Kidney epithelial cell (primary cell): ENCODE measurements at regions not wholly inside any gene's neighbourhood (a gene's known extent, or its start where the extent isn't known, plus 50 kb on each side); places are given as distances from the start of the nearest gene placed in this dataset.

ENCODE experiments used
- DNase-seq: peaks from one replicate; pipeline ENCODE4 v3.0.0-alpha.2; 2010; ENCODE audit warnings: low read depth
- H3K27me3 ChIP-seq: 2 replicates; pipeline ENCODE4 v1.6.0; 2011; ENCODE audit warnings: low read length; ENCODE audit not compliant: control insufficient read depth, insufficient read depth
- H3K36me3 ChIP-seq: 2 replicates; pipeline ENCODE4 v1.5.1; 2011; ENCODE audit warnings: low read length; ENCODE audit not compliant: control insufficient read depth, insufficient read depth
- H3K4me3 ChIP-seq: 2 replicates; pipeline ENCODE4 v1.5.1; 2011; ENCODE audit warnings: low read depth, mild to moderate bottlenecking, control low read depth, low read length
- TF ChIP-seq, protein P1 (sequence below): IDR thresholded peaks from 2 replicates; pipeline ENCODE4 v1.5.1; 2011; ENCODE audit warnings: mild to moderate bottlenecking, moderate library complexity, low read length, control low read depth, inconsistent platforms; ENCODE audit not compliant: insufficient read depth, poor library complexity, severe bottlenecking

DNA sequence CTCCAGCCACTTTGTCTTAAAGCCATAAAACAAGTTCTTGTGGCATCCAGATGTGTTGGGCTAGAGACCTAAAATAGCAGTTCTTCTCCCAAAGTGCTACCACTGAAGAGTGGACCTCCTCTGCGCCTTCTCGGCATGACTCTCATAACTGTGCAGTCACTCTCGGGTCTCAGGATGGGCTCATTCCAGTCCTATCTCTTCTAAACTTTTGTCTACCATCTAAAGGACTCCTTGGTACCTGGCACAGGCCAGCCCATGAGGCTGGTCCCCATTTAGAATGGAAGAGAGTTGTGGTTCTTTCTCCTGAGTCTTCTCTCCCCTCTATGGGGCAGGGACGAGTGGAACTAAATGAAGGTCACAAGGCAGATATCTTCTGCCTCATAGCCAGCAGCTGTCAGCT, 272.0 kb upstream of the TMTC4 start:
- no peak for DNase-seq
- Histone ChIP-seq H3K27me3 (no peaks in the 10 kb centered on the region), H3K36me3 (no peaks in the 10 kb centered on the region), H3K4me3 (no peak overlapping the region)
- TF ChIP-seq, protein P1, sequence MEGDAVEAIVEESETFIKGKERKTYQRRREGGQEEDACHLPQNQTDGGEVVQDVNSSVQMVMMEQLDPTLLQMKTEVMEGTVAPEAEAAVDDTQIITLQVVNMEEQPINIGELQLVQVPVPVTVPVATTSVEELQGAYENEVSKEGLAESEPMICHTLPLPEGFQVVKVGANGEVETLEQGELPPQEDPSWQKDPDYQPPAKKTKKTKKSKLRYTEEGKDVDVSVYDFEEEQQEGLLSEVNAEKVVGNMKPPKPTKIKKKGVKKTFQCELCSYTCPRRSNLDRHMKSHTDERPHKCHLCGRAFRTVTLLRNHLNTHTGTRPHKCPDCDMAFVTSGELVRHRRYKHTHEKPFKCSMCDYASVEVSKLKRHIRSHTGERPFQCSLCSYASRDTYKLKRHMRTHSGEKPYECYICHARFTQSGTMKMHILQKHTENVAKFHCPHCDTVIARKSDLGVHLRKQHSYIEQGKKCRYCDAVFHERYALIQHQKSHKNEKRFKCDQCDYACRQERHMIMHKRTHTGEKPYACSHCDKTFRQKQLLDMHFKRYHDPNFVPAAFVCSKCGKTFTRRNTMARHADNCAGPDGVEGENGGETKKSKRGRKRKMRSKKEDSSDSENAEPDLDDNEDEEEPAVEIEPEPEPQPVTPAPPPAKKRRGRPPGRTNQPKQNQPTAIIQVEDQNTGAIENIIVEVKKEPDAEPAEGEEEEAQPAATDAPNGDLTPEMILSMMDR = no peak

DNA sequence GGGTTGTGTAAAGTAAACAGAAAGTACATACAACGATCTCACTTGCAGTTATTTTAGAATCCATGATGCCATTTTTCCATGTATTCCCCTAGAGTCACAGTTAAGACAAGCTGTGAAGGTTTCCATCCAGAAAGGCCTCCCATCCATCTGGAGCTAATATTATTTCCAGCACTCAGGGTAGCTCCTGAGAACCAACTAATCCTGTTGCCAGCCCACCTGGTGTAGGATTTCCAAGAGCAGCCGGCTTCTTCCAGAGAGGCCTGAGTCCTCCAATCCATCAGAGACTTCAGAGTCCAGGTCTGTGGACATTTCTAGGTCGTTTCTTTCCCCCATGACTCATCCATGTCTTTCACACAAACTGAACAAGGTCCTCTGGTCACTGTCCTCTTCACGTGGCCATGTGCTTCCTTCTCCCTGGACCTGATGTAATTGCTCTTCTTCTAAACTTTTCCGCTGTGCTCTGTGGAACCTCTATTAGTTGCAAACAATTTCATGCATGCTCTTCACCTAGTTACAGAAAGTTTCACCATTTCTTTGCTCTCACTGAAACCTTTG, 270.3 kb upstream of the TMTC4 start:
- Histone ChIP-seq H3K36me3 (no peaks in the 10 kb centered on the region), H3K27me3 (no peaks in the 10 kb centered on the region), H3K4me3 (no peak overlapping the region)
- no peak for DNase-seq
- TF ChIP-seq, protein P1 = no peak

DNA sequence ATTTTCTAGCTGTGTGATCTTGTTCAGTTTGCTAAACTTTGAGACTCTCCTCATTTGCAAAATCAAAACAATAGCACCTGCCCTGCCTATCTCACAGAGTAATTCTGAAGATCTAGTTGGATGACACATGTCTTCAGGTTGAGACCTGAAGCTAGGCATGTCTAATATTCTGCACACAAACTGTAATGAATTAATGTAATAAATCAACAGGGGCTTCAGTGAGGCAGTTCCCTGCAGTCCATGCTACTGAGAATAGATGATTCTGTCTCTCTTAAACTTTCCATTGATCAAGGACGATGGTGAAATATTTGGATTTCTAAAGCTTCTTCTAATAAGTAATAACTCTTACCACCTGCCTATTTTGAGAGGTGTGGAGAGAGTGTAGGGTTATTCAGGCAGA, 268.1 kb upstream of the TMTC4 start:
- Histone ChIP-seq H3K4me3 (no peak overlapping the region), H3K36me3 (no peaks in the 10 kb centered on the region), H3K27me3 (no peaks in the 10 kb centered on the region)
- DNase-seq = no peak
- TF ChIP-seq, protein P1 = no peak

DNA sequence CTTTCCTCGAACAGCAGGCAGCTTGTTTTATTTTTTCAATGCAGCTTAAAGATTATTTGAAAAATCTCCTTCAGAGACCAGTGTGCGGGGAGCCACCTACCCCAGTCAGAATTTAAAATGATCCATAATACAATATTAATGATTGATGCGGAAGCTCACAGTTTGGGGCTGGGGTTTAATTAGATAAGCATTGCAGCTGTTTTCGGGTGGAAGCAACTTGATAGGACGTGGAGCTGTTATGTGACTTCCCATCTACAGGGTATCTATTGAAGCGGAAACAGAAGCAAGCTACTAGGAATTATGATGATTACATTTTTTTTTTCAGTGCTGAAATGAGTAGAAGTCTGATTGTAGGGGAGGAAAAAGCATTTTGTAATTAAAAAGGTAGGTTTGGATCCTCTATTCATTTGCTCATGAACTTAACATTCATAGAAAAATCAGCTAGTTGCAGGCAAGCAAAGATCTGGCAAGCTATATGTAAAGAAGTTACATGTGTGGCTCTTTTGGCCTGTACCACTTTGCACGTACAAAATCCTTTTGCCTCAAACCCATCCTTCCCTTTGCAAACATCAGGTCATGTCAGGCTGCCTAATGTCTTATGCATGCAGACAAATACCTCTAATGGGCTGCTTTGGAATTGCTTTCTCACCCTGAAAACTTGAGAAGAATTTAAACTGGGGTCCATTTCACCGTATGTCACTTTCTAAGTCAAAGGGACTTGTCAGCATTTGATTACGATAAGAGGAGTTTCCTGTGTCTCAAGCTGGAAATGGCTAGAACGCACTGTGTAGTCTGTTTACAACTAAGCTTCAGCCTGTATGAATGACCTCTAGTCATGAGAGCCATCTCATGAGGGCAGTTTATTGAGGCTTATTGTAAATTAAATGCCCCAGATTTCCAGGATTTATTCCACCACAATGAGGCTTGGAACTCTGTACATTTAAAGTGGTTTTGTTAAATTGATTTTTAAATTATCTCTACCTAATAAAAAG, 267.1 kb upstream of the TMTC4 start:
- DNase-seq = no peak
- TF ChIP-seq, protein P1 = no peak
- no peaks in the 10 kb centered on the region for H3K36me3 ChIP-seq
- H3K4me3 ChIP-seq = no peak overlapping the region
- H3K27me3 ChIP-seq = no peaks in the 10 kb centered on the region

DNA sequence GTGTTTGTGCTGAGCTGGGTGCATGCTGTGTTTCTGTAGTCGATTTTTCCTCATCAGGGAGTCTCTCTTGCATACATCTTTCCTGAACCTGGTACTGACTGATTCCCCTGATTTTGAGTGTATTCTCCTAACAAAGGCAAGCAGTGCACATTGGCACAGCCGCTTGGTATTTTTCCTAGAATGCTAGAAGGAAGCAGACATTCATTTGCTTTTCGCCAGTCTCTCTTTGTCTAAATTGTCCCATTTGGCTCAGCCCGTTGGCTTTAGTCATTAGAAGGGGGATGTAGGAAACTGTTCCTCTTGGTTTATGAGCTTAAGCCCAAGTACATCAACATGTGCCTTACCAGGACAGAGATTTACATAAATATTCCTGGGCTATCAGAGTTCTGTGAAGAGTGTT, 266.1 kb upstream of the TMTC4 start:
- no peak for DNase-seq
- TF ChIP-seq, protein P1 = no peak
- no peaks in the 10 kb centered on the region for H3K36me3 ChIP-seq
- no peaks in the 10 kb centered on the region for H3K27me3 ChIP-seq
- H3K4me3 ChIP-seq = no peak overlapping the region
